ENCODE measurements at regions not wholly inside any gene's neighbourhood (a gene's known extent, or its start where the extent isn't known, plus 50 kb on each side); places are given as distances from the start of the nearest gene placed in this dataset.

DNA sequence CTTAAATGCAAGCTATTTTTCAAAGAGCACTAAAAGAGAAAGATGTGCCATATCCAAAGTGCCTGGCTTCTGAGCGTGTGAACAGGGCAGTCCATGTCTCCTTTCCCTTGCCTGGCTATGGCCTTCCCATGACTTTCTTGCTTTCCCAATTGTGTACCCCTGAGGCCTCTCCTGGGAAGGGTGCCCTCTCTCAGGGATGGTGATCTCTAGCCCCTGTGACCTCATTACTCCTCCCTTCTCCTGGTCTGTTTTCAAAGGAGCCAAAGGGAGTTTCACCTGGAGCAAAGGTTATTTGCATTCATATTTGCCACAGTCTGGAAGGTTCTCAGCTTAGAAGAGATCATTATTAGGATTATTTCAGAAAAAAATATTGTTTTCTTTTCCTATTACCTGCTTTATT is 429.4 kb upstream of the TMTC1 start:
- H3K9me2 ChIP-seq (replicated peaks; ENCODE audit: insufficient read depth): no peaks in the 10 kb centered on the region
- no peak overlapping the region for H2AFZ ChIP-seq
- H4K20me1 ChIP-seq (ENCODE audit: insufficient read depth, poor library complexity, severe bottlenecking): no peaks in the 10 kb centered on the region
- H3K4me1 ChIP-seq (ENCODE audit: insufficient read depth): no peaks in the 10 kb centered on the region
- H3K27me3 ChIP-seq: no peaks in the 10 kb centered on the region
- 0% methylated on average over 1 of the region's 1 CpG for WGBS (ENCODE audit: low lambda C conversion rate, missing lambda C conversion rate)
- H3K36me3 ChIP-seq (replicated peaks; ENCODE audit: insufficient read depth, low read depth): no peaks in the 10 kb centered on the region
- TF ChIP-seq, protein P1, sequence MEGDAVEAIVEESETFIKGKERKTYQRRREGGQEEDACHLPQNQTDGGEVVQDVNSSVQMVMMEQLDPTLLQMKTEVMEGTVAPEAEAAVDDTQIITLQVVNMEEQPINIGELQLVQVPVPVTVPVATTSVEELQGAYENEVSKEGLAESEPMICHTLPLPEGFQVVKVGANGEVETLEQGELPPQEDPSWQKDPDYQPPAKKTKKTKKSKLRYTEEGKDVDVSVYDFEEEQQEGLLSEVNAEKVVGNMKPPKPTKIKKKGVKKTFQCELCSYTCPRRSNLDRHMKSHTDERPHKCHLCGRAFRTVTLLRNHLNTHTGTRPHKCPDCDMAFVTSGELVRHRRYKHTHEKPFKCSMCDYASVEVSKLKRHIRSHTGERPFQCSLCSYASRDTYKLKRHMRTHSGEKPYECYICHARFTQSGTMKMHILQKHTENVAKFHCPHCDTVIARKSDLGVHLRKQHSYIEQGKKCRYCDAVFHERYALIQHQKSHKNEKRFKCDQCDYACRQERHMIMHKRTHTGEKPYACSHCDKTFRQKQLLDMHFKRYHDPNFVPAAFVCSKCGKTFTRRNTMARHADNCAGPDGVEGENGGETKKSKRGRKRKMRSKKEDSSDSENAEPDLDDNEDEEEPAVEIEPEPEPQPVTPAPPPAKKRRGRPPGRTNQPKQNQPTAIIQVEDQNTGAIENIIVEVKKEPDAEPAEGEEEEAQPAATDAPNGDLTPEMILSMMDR (IDR thresholded peaks at IDR 0.05; ENCODE audit: poor library complexity): no peak
- TF ChIP-seq EZH2phosphoT487 (IDR thresholded peaks at IDR 0.05; ENCODE audit: low read depth, severe bottlenecking, unreplicated experiment) (no peak), EZH2 (IDR thresholded peaks at IDR 0.05; ENCODE audit: borderline replicate concordance) (no peak)
- no peak overlapping the region for H3K4me2 ChIP-seq
- H3K9me3 ChIP-seq (ENCODE audit: low read depth): no peaks in the 10 kb centered on the region
- no peak overlapping the region for H3K27ac ChIP-seq
- H3K4me3 ChIP-seq: no peak overlapping the region
- DNase-seq (ENCODE audit: low spot score): no peak
- no peaks in the 10 kb centered on the region for H3K79me2 ChIP-seq

DNA sequence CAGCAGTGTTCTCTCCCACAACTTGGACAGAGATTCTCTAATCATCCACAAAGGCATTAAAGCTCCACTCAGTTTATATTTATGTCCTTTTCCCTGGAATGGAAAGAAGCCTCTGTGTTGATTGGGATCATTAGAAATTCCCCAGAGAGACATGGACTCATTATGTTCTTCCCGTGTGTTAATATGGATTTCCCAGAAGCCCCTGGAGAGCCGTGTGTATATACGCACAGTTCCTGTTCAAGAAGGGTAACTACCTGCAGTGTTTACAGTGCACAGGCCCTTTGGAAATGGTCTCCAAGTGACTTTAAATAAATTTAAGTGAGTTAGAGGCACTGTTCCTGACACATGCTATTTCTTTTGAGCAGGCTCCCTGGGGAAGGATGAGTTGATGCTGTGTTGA is 428.0 kb upstream of the TMTC1 start:
- Histone ChIP-seq H3K36me3 (replicated peaks; ENCODE audit: insufficient read depth, low read depth) (no peaks in the 10 kb centered on the region), H4K20me1 (ENCODE audit: insufficient read depth, poor library complexity, severe bottlenecking) (no peaks in the 10 kb centered on the region), H2AFZ (no peak overlapping the region), H3K9me3 (ENCODE audit: low read depth) (no peaks in the 10 kb centered on the region), H3K79me2 (no peaks in the 10 kb centered on the region), H3K4me3 (no peak overlapping the region), H3K9me2 (replicated peaks; ENCODE audit: insufficient read depth) (no peaks in the 10 kb centered on the region), H3K4me1 (ENCODE audit: insufficient read depth) (no peaks in the 10 kb centered on the region), H3K27ac (no peak overlapping the region), H3K4me2 (no peak overlapping the region), H3K27me3 (no peaks in the 10 kb centered on the region)
- TF ChIP-seq, protein P1 (IDR thresholded peaks at IDR 0.05; ENCODE audit: poor library complexity): no peak
- TF ChIP-seq EZH2 (IDR thresholded peaks at IDR 0.05; ENCODE audit: borderline replicate concordance) (no peak), EZH2phosphoT487 (IDR thresholded peaks at IDR 0.05; ENCODE audit: low read depth, severe bottlenecking, unreplicated experiment) (no peak)
- 78% methylated on average over 3 of the region's 3 CpGs for WGBS (ENCODE audit: low lambda C conversion rate, missing lambda C conversion rate)
- no peak for DNase-seq (ENCODE audit: low spot score)

DNA sequence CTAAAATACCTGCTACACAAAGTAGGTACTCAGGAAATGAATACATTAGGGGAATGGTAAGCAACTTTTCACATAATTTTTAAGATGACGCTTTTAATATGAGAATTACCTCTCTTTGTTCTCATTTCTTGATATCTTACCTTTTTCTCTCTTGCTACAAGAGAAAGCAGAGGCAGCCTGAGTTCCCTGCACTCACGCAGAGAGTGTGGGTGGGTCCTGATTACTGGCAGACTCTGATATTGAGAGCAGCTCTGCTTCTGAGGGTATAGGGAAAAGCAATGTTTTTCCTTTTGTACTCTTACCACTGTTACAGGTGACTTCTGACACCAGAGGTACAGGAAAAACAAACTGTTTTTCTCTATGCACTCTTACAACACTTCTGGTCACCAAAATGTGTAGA is 420.2 kb upstream of the TMTC1 start:
- no peaks in the 10 kb centered on the region for H3K27me3 ChIP-seq
- H3K27ac ChIP-seq: no peak overlapping the region
- H3K4me2 ChIP-seq: no peak overlapping the region
- H3K36me3 ChIP-seq (replicated peaks; ENCODE audit: insufficient read depth, low read depth): no peaks in the 10 kb centered on the region
- no peak overlapping the region for H3K4me3 ChIP-seq
- no peak for DNase-seq (ENCODE audit: low spot score)
- H3K9me2 ChIP-seq (replicated peaks; ENCODE audit: insufficient read depth): no peaks in the 10 kb centered on the region
- TF ChIP-seq, protein P1 (IDR thresholded peaks at IDR 0.05; ENCODE audit: poor library complexity): no peak
- TF ChIP-seq EZH2 (IDR thresholded peaks at IDR 0.05; ENCODE audit: borderline replicate concordance) (no peak), EZH2phosphoT487 (IDR thresholded peaks at IDR 0.05; ENCODE audit: low read depth, severe bottlenecking, unreplicated experiment) (no peak)
- H3K9me3 ChIP-seq (ENCODE audit: low read depth): no peaks in the 10 kb centered on the region
- no peak overlapping the region for H2AFZ ChIP-seq
- WGBS (ENCODE audit: low lambda C conversion rate, missing lambda C conversion rate): 72% methylated on average over 2 of the region's 2 CpGs
- H3K4me1 ChIP-seq (ENCODE audit: insufficient read depth): peaks cover 6% of the 10 kb centered on the region
- H4K20me1 ChIP-seq (ENCODE audit: insufficient read depth, poor library complexity, severe bottlenecking): no peaks in the 10 kb centered on the region
- no peaks in the 10 kb centered on the region for H3K79me2 ChIP-seq
